SU-DHL-6 (cell line): ENCODE measurements at regions not wholly inside any gene's neighbourhood (a gene's known extent, or its start where the extent isn't known, plus 50 kb on each side); places are given as distances from the start of the nearest gene placed in this dataset.

Experiments used
- CTCF ChIP-seq: fragments of 200-600 bp; sonication (generic); IDR thresholded peaks from one replicate; pipeline ENCODE4 v1.5.1; 2017; ENCODE audit warnings: antibody characterized with exemption, mild to moderate bottlenecking, low read length, moderate library complexity; ENCODE audit not compliant: insufficient read depth, poor library complexity, severe bottlenecking
- EZH2phosphoT487 ChIP-seq: fragments of 200-600 bp; sonication (generic), shearing (Covaris generic); conservative IDR thresholded peaks from 2 replicates; pipeline ENCODE4 v1.6.1; 2018; ENCODE audit warnings: mild to moderate bottlenecking, antibody characterized with exemption, low read length, moderate library complexity, mixed read lengths

- TF ChIP-seq CTCF = no peak
- TF ChIP-seq EZH2phosphoT487 = no peak
These were observed 556.4 kb upstream of the SMIM31 start for GRCh38 chr4:164197556-164197955.
